ENCODE measurements at regions not wholly inside any gene's neighbourhood (a gene's known extent, or its start where the extent isn't known, plus 50 kb on each side); places are given as distances from the start of the nearest gene placed in this dataset.

DNA sequence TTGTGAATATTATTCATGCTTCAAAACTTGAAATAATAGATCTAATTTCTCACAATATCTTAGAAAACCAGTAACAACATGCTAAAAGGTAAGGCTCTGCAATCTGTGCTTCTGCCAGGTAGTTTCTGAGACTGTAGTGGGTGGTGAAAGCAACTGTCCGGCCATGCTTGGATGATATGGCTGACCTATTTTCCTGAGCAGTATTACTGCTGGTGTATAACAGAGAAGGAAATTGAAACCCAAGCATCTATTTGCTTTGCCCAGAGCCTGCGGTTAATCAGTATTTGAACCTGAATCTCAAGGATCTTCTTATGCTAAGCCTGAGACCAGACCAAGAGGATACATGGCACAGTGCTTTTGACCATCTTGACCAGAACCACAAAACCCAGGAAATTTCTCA is 563.8 kb downstream of the COL12A1 start:
- Histone ChIP-seq H3K27me3 (ENCODE audit: control insufficient read depth in 1 of 2, insufficient read depth in 2 of 2, low read length in 2 of 2) (no peaks in the 10 kb centered on the region), H3K79me2 (ENCODE audit: insufficient read depth, low read length) (no peaks in the 10 kb centered on the region), H4K20me1 (ENCODE audit: insufficient read depth, low read length) (no peaks in the 10 kb centered on the region), H3K36me3 (replicated peaks in 1 of 2; ENCODE audit: control insufficient read depth in 1 of 2, insufficient read depth in 2 of 2, low read length in 2 of 2) (no peaks in the 10 kb centered on the region), H3K9me3 (ENCODE audit: low read length) (no peaks in the 10 kb centered on the region), H3K4me1 (ENCODE audit: insufficient read depth, low read length) (no peaks in the 10 kb centered on the region), H3K4me2 (ENCODE audit: low read depth, low read length) (no peak overlapping the region), H3K27ac (ENCODE audit: extremely low read length, insufficient read depth, low read length) (no peak overlapping the region), H2AFZ (ENCODE audit: low read length) (no peak overlapping the region), H3K4me3 (replicated peaks in 1 of 3; ENCODE audit: insufficient read depth in 1 of 3, low read depth in 2 of 3, low read length in 3 of 3) (no peak overlapping the region), H3K9ac (ENCODE audit: insufficient read depth, low read depth, low read length) (no peak overlapping the region)
- DNase-seq (ENCODE audit: low spot score) (no peak), FAIRE-seq (no peak), ATAC-seq (no peak)
- WGBS (ENCODE audit: low lambda C conversion rate), result 50% methylated on average over 1 of the region's 2 CpGs
- no peak for TF ChIP-seq MBD4 (IDR thresholded peaks at IDR 0.05; ENCODE audit: borderline replicate concordance, low read length)
- no peak for TF ChIP-seq CCAR2 (optimal IDR thresholded peaks at IDR 0.05; ENCODE audit: low read depth, low read length)
- no peak for TF ChIP-seq HDAC6 (IDR thresholded peaks at IDR 0.05; ENCODE audit: low read depth, low read length)
- TF ChIP-seq, protein P1, sequence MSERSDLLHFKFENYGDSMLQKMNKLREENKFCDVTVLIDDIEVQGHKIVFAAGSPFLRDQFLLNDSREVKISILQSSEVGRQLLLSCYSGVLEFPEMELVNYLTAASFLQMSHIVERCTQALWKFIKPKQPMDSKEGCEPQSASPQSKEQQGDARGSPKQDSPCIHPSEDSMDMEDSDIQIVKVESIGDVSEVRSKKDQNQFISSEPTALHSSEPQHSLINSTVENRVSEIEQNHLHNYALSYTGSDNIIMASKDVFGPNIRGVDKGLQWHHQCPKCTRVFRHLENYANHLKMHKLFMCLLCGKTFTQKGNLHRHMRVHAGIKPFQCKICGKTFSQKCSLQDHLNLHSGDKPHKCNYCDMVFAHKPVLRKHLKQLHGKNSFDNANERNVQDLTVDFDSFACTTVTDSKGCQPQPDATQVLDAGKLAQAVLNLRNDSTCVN (CRISPR knock-in tag; IDR thresholded peaks at IDR 0.05; ENCODE audit: borderline replicate concordance), result no peak
- TF ChIP-seq ZNF839 (CRISPR knock-in tag; IDR thresholded peaks at IDR 0.05; ENCODE audit: borderline replicate concordance), result no peak
- TF ChIP-seq RXRB (CRISPR knock-in tag; IDR thresholded peaks at IDR 0.05; ENCODE audit: borderline replicate concordance), result no peak
- no peak for TF ChIP-seq MAFK (conservative IDR thresholded peaks at IDR 0.05 in 1 of 2, IDR thresholded peaks at IDR 0.05 in 1 of 2; ENCODE audit: low read length in 2 of 2)
- TF ChIP-seq SKI (IDR thresholded peaks at IDR 0.05; ENCODE audit: partially characterized antibody), result no peak
- TF ChIP-seq ZNF234 (CRISPR knock-in tag; conservative IDR thresholded peaks at IDR 0.05), result no peak
- TF ChIP-seq BHLHE40 (IDR thresholded peaks at IDR 0.05; ENCODE audit: low read length), result no peak
- TF ChIP-seq, protein P2, sequence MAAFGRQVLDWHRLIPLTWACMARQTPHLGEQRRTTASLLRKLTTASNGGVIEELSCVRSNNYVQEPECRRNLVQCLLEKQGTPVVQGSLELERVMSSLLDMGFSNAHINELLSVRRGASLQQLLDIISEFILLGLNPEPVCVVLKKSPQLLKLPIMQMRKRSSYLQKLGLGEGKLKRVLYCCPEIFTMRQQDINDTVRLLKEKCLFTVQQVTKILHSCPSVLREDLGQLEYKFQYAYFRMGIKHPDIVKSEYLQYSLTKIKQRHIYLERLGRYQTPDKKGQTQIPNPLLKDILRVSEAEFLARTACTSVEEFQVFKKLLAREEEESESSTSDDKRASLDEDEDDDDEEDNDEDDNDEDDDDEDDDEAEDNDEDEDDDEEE (CRISPR knock-in tag; IDR thresholded peaks at IDR 0.05), result no peak
- TF ChIP-seq HES4 (CRISPR knock-in tag; IDR thresholded peaks at IDR 0.05; ENCODE audit: borderline replicate concordance), result no peak
- TF ChIP-seq NR2F2 (IDR thresholded peaks at IDR 0.05; ENCODE audit: borderline replicate concordance, low read depth), result no peak
- TF ChIP-seq ETV6 (CRISPR knock-in tag; conservative IDR thresholded peaks at IDR 0.05), result no peak
- intact Hi-C loops (cut with micrococcal nuclease; ENCODE audit: unreplicated experiment) (no loop called here), in situ Hi-C loops (cut with HindIII; ENCODE audit: extremely low pct_ligation_motif_present, low pct_unique_long_range_greater_than_20kb) (no loop called here)
- no TSS peak for BruUV-seq (replicated peaks)
- ChIA-PET POLR2A (no interaction called here), CTCF (ENCODE audit: low intra/inter-chr PET ratio, low total read pairs) (no interaction called here)

All from HepG2 (cell line).